HCT116 (cell line): ENCODE measurements at regions not wholly inside any gene's neighbourhood (a gene's known extent, or its start where the extent isn't known, plus 50 kb on each side); places are given as distances from the start of the nearest gene placed in this dataset.

Source experiments
- ATAC-seq: fragments of 200-7000 bp; cut with Tn5 transposase; 2 replicates; pipeline ENCODE4 v1.9.1; 2020; ENCODE audit warnings: mild to moderate bottlenecking, moderate library complexity
- BruUV-seq: library from RNA; stranded (reverse); fragments of 400-500 nt; replicated peaks from 2 replicates; lab custom pipeline; 2021; lab: Mats Ljungman, UMichigan
- CTCF ChIA-PET: fragments of 300-600 bp; sonication (Branson Sonifier 250); formaldehyde crosslinking; loops from one replicate; lab custom pipeline; 2021; ENCODE audit warnings: antibody characterized with exemption; lab: Charles Lee
- POLR2A ChIA-PET: fragments of 300-600, 350-600 bp; sonication (Branson Sonifier 250); formaldehyde crosslinking; loops from one replicate; lab custom pipeline; 2021; ENCODE audit warnings: antibody characterized with exemption; lab: Charles Lee
- RAD21 ChIA-PET, 2 experiments: fragments of 300-600 bp; sonication (Branson Sonifier 250); formaldehyde crosslinking; loops; one replicate each; lab custom pipeline; 2023; ENCODE audit warnings: low total read pairs in 2 of 2; ENCODE audit not compliant: uncharacterized antibody in 2 of 2, unreplicated experiment in 2 of 2, low non-redundant PET in 1 of 2; lab: Charles Lee
- DNase-seq: peaks from one replicate; pipeline ENCODE4 v3.0.0-alpha.2; 2010; ENCODE audit warnings: low read depth, low spot score
- H2AFZ ChIP-seq: fragments of 200-600 bp; shearing (Covaris generic), sonication (generic); 2 replicates; pipeline ENCODE4 v1.6.1; 2017; ENCODE audit warnings: low read depth, mixed run types, mixed read lengths, antibody characterized with exemption, low read length; ENCODE audit not compliant: poor library complexity, severe bottlenecking
- H3K27ac ChIP-seq: 2 replicates; pipeline ENCODE4 v1.5.1; 2012; ENCODE audit warnings: low read depth, low read length
- H3K27me3 ChIP-seq: fragments of 200-600 bp; sonication (generic); 2 replicates; pipeline ENCODE4 v1.6.1; 2016; ENCODE audit warnings: mixed run types, low read length, mixed read lengths; ENCODE audit not compliant: insufficient read depth
- H3K36me3 ChIP-seq, 2 experiments: fragments of 200-500 bp in 1 of 2; fragments of 200-600 bp in 1 of 2; sonication (Bioruptor generic) in 1 of 2; sonication (generic) in 1 of 2; 2 replicates each; pipeline versions ENCODE4 v1.5.1 to v1.6.1; 2014 to 2016; ENCODE audit warnings: low read length in 2 of 2, inconsistent platforms in 1 of 2, mixed read lengths in 1 of 2, mixed run types in 1 of 2; ENCODE audit not compliant: insufficient read depth in 2 of 2, control insufficient read depth in 1 of 2
- H3K4me1 ChIP-seq, 2 experiments: fragments of 200-600 bp in 1 of 2; sonication (generic) in 1 of 2; 2 replicates each; pipeline versions ENCODE4 v1.5.1 to v1.6.1; 2012 to 2017; ENCODE audit warnings: low read length in 2 of 2, inconsistent platforms in 1 of 2, mild to moderate bottlenecking in 1 of 2, mixed read lengths in 1 of 2, mixed run types in 1 of 2, moderate library complexity in 1 of 2; ENCODE audit not compliant: insufficient read depth in 2 of 2, control insufficient read depth in 1 of 2
- H3K4me2 ChIP-seq: fragments of 200-600 bp; sonication (generic); 2 replicates; pipeline ENCODE4 v1.6.1; 2017; ENCODE audit warnings: mixed run types, low read length, mixed read lengths
- H3K4me3 ChIP-seq, 2 experiments: fragments of 200-600 bp in 1 of 2; sonication (generic) in 1 of 2; replicated peaks in 1 of 2; 2 replicates each; pipeline ENCODE4 v1.5.1; 2011 to 2016; ENCODE audit warnings: low read length in 2 of 2, control low read depth in 1 of 2, low read depth in 1 of 2, mild to moderate bottlenecking in 1 of 2, mixed read lengths in 1 of 2, mixed run types in 1 of 2
- H3K79me2 ChIP-seq: fragments of 200-600 bp; sonication (generic); 2 replicates; pipeline ENCODE4 v1.6.1; 2017; ENCODE audit warnings: mild to moderate bottlenecking, mixed run types, low read length, moderate library complexity, mixed read lengths; ENCODE audit not compliant: insufficient read depth
- H3K9ac ChIP-seq: fragments of 200-600 bp; sonication (generic); 2 replicates; pipeline ENCODE4 v1.6.1; 2016; ENCODE audit warnings: low read length, mixed read lengths
- H3K9me2 ChIP-seq: fragments of 200-600 bp; sonication (generic), shearing (Covaris generic); 2 replicates; pipeline ENCODE4 v1.6.1; 2017; ENCODE audit warnings: mixed run types, mild to moderate bottlenecking, moderate library complexity; ENCODE audit not compliant: insufficient read depth
- H3K9me3 ChIP-seq, 2 experiments: fragments of 200-500 bp in 1 of 2; fragments of 200-600 bp in 1 of 2; sonication (Bioruptor generic) in 1 of 2; sonication (generic) in 1 of 2; 2 replicates each; pipeline ENCODE4 v1.6.1; 2014 to 2017; ENCODE audit warnings: low read length in 2 of 2, mixed read lengths in 2 of 2, inconsistent platforms in 1 of 2, low read depth in 1 of 2, mild to moderate bottlenecking in 1 of 2, mixed run types in 1 of 2, moderate library complexity in 1 of 2; ENCODE audit not compliant: control insufficient read depth in 1 of 2, insufficient read depth in 1 of 2
- H4K20me1 ChIP-seq: fragments of 200-600 bp; sonication (generic), shearing (Covaris generic); 2 replicates; pipeline ENCODE4 v1.6.1; 2017; ENCODE audit warnings: mixed run types, mild to moderate bottlenecking, moderate library complexity; ENCODE audit not compliant: insufficient read depth
- CEBPB ChIP-seq: IDR thresholded peaks from 2 replicates; pipeline ENCODE4 v1.6.1; 2012; ENCODE audit warnings: low read depth
- CTCF ChIP-seq, 3 experiments: fragments of 200-600 bp in 1 of 3; sonication (generic) in 1 of 3; IDR thresholded peaks in 2 of 3; conservative IDR thresholded peaks in 1 of 3; 2 replicates each; pipeline ENCODE4 v1.5.1; 2012 to 2017; ENCODE audit warnings: low read depth in 2 of 3, low read length in 2 of 3, antibody characterized with exemption in 1 of 3, borderline replicate concordance in 1 of 3, control low read depth in 1 of 3, mild to moderate bottlenecking in 1 of 3, mixed read lengths in 1 of 3, mixed run types in 1 of 3, moderate library complexity in 1 of 3; ENCODE audit not compliant: insufficient read depth in 1 of 3
- ELF1 ChIP-seq: IDR thresholded peaks from 2 replicates; pipeline ENCODE4 v1.6.1; 2012; ENCODE audit warnings: low read depth, borderline replicate concordance
- EZH2 ChIP-seq: fragments of 200-600 bp; sonication (generic); IDR thresholded peaks from 2 replicates; pipeline ENCODE4 v1.6.1; 2017; ENCODE audit warnings: antibody characterized with exemption, mixed run types
- EZH2phosphoT487 ChIP-seq: fragments of 200-600 bp; IDR thresholded peaks from 2 replicates; pipeline ENCODE4 v1.6.1; 2018; ENCODE audit warnings: antibody characterized with exemption, borderline replicate concordance
- FOSL1 ChIP-seq: IDR thresholded peaks from 2 replicates; pipeline ENCODE4 v1.6.1; 2012; ENCODE audit warnings: low read depth
- MAX ChIP-seq: IDR thresholded peaks from 2 replicates; pipeline ENCODE4 v1.6.1; 2012
- POLR2A ChIP-seq: IDR thresholded peaks from 2 replicates; pipeline ENCODE4 v1.7.0; 2011; ENCODE audit warnings: borderline replicate concordance; ENCODE audit not compliant: insufficient read depth, insufficient read length; ENCODE audit errors: extremely low read depth
- RAD21 ChIP-seq: IDR thresholded peaks from 2 replicates; pipeline ENCODE4 v1.6.1; 2012; ENCODE audit warnings: low read depth, mild to moderate bottlenecking
- REST ChIP-seq: IDR thresholded peaks from 2 replicates; pipeline ENCODE4 v1.6.1; 2012; ENCODE audit warnings: low read depth
- SP1 ChIP-seq: IDR thresholded peaks from 2 replicates; pipeline ENCODE4 v1.6.1; 2012; ENCODE audit warnings: low read depth
- YY1 ChIP-seq: IDR thresholded peaks from 2 replicates; pipeline ENCODE4 v1.6.1; 2011; ENCODE audit warnings: low read length, low read depth, moderate library complexity, mild to moderate bottlenecking; ENCODE audit not compliant: insufficient replicate concordance; ENCODE audit errors: extremely low read depth
- ZFX ChIP-seq: fragments of 450-650 bp; IDR thresholded peaks from 2 replicates; pipeline ENCODE4 v1.6.1; 2017
- intact Hi-C: fragments of 100-400 bp; cut with micrococcal nuclease; formaldehyde crosslinking; loops from 2 replicates; pipeline ENCODE4 v1.10.0; 2022

- Histone ChIP-seq H3K36me3 (no peaks in the 10 kb centered on the region), H3K4me1 (no peaks in the 10 kb centered on the region), H3K9me3 (no peaks in the 10 kb centered on the region), H3K9me2 (no peaks in the 10 kb centered on the region), H3K27me3 (peaks cover 27% of the 10 kb centered on the region), H2AFZ (no peak overlapping the region), H4K20me1 (no peaks in the 10 kb centered on the region), H3K27ac (no peak overlapping the region), H3K9ac (no peak overlapping the region), H3K4me2 (no peak overlapping the region), H3K4me3 (no peak overlapping the region), H3K79me2 (no peaks in the 10 kb centered on the region)
- no TSS peak for BruUV-seq
- ChIA-PET CTCF (interaction anchor here (0.6 kb wide), 1 partner anchor 542 kb away, joined by 3 read pairs; no protein-coding TSS in a partner anchor), POLR2A (no interaction called here), RAD21 (no interaction called here)
- TF ChIP-seq EZH2phosphoT487 (no peak), EZH2 (no peak), SP1 (no peak), ELF1 (no peak), POLR2A (no peak), ZFX (no peak), RAD21 (no peak), FOSL1 (no peak), REST (no peak), CEBPB (no peak), YY1 (no peak), MAX (no peak), CTCF (IDR thresholded peaks at IDR 0.05 in 2 of 3, conservative IDR thresholded peaks at IDR 0.05 in 1 of 3; ENCODE audit: borderline replicate concordance in 1 of 3, insufficient read depth in 1 of 3, low read depth in 2 of 3, low read length in 2 of 3) (no peak)
- DNase-seq (no peak), ATAC-seq (no peak)
- intact Hi-C loops, result no loop called here
Observed at GRCh38 chr15:79676621-79677020, 220.2 kb downstream of the MTHFS start.
